Spleen (tissue), 11 donors: ENCODE measurements at regions not wholly inside any gene's neighbourhood (a gene's known extent, or its start where the extent isn't known, plus 50 kb on each side); places are given as distances from the start of the nearest gene placed in this dataset.
"Not testable (repeated sequence)": the region's sequence is repeated elsewhere in the genome, so short reads cannot be mapped to it uniquely, and the experiment has no call there.

Source experiments
- DNase-seq: peaks from one replicate; pipeline ENCODE4 v3.0.0-alpha.2; 2020
- H3K27ac ChIP-seq, 8 donors: fragments of 200-600 bp; sonication (generic) in 7 of 8; 1 replicate in 4 of 8; 2 replicates in 4 of 8; pipeline versions ENCODE4 v1.5.0 to v1.8.0; 2016 to 2021; ENCODE audit warnings: inconsistent platforms in 4 of 8, mild to moderate bottlenecking in 4 of 8, moderate library complexity in 1 of 8
- H3K27me3 ChIP-seq, 7 donors: fragments of 200-600 bp; sonication (generic) in 6 of 7; replicated peaks in 1 of 7; 1 replicate in 4 of 7; 2 replicates in 3 of 7; pipeline versions ENCODE4 v1.5.0 to v1.8.0; 2016 to 2021; ENCODE audit warnings: inconsistent platforms in 3 of 7, mild to moderate bottlenecking in 1 of 7
- H3K36me3 ChIP-seq, 6 donors: fragments of 200-600 bp; sonication (generic) in 5 of 6; 1 replicate in 4 of 6; 2 replicates in 2 of 6; pipeline versions ENCODE4 v1.5.0 to v1.8.0; 2016 to 2021; ENCODE audit warnings: inconsistent platforms in 2 of 6
- H3K4me1 ChIP-seq, 6 donors: fragments of 200-600 bp; sonication (generic) in 5 of 6; 1 replicate in 3 of 6; 2 replicates in 3 of 6; pipeline versions ENCODE4 v1.5.0 to v1.8.0; 2016 to 2021; ENCODE audit warnings: inconsistent platforms in 3 of 6
- H3K4me3 ChIP-seq, 8 donors: fragments of 200-600 bp; sonication (generic) in 7 of 8; 1 replicate in 4 of 8; 2 replicates in 4 of 8; pipeline versions ENCODE4 v1.5.0 to v1.8.0; 2016 to 2021; ENCODE audit warnings: inconsistent platforms in 4 of 8, mild to moderate bottlenecking in 4 of 8, moderate library complexity in 2 of 8
- H3K9me3 ChIP-seq, 8 donors: fragments of 200-600 bp; sonication (generic) in 7 of 8; 1 replicate in 4 of 8; 2 replicates in 4 of 8; pipeline versions ENCODE4 v1.5.0 to v1.8.0; 2016 to 2021; ENCODE audit warnings: inconsistent platforms in 4 of 8
- POLR2A ChIP-seq, 3 donors: fragments of 450-650 bp; IDR thresholded peaks; one replicate each; pipeline ENCODE4 v1.5.1; 2017; ENCODE audit warnings: antibody characterized with exemption in 3 of 3, mild to moderate bottlenecking in 1 of 3
- POLR2AphosphoS5 ChIP-seq, 3 donors: sonication (generic); formaldehyde crosslinking; IDR thresholded peaks; one replicate each; pipeline ENCODE4 v1.5.1; 2017; ENCODE audit warnings: antibody characterized with exemption in 3 of 3
- WGBS, 5 donors: extraction: QIAGEN DNeasy Blood & Tissue Kit in 3 of 5; methylation state at CpG; one replicate each; pipeline versions ENCODE4 v1.1.5 to v1.1.7; 2013 to 2018; 5-methylcytosine and 5-hydroxymethylcytosine counted together
- intact Hi-C: fragments of 100-400 bp; cut with DNase I; formaldehyde crosslinking; loops from one replicate; pipeline ENCODE4 v1.15.0; 2023; ENCODE audit warnings: low total_unique reads
- TF ChIP-seq, protein P1 (sequence below), 11 experiments: fragments of 200-600 bp in 7 of 11; fragments of 450-650 bp in 4 of 11; sonication (generic) in 4 of 11; IDR thresholded peaks in 8 of 11; conservative IDR thresholded peaks in 3 of 11; 1 replicate in 7 of 11; 2 replicates in 4 of 11; pipeline versions ENCODE4 v1.4.0 to v1.8.0; 2016 to 2021; ENCODE audit warnings: antibody characterized with exemption in 11 of 11, inconsistent platforms in 4 of 11, mild to moderate bottlenecking in 1 of 11
- donor health status: healthy with polysubstance abuse.
- donor health status: DM: no; HTN: no; CAD: no; lungs with moderate emphysema.
- donor health status: DM: no; HTN: no; CAD: no.
- donor health status: Bipolar disorder and iron deficiency.
- donor health status: healthy.
- donor health status: DM: no; HTN: no; CAD: no.
- donor health status: DM: yes; HTN: yes; CAD: no.

DNA sequence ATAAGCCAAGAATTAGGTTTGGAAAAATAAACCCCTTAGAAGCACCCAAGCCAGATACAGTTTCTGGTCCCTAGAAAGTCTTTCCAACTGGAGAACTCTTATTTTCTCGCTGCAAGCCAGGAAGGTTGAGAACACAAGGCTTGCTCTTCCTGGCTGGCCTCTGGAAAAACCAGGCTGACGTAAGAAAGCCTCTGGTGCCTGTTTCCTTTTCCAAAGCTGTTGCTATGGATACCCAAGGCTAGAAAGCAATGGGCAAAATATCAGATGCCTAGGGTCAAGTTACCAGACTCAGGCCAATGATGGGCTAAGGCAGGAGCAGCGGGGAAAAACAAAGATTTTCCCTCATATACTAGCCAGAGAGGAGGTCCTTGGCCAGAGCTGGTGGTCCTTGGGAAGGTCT lies 281.6 kb downstream of the KLHL13 start:
- peaks cover 0 to 14% (median 0%) of the 10 kb centered on the region in 8 donors for H3K9me3 ChIP-seq
- H3K4me1 ChIP-seq, result no peaks in the 10 kb centered on the region
- TF ChIP-seq, protein P1, sequence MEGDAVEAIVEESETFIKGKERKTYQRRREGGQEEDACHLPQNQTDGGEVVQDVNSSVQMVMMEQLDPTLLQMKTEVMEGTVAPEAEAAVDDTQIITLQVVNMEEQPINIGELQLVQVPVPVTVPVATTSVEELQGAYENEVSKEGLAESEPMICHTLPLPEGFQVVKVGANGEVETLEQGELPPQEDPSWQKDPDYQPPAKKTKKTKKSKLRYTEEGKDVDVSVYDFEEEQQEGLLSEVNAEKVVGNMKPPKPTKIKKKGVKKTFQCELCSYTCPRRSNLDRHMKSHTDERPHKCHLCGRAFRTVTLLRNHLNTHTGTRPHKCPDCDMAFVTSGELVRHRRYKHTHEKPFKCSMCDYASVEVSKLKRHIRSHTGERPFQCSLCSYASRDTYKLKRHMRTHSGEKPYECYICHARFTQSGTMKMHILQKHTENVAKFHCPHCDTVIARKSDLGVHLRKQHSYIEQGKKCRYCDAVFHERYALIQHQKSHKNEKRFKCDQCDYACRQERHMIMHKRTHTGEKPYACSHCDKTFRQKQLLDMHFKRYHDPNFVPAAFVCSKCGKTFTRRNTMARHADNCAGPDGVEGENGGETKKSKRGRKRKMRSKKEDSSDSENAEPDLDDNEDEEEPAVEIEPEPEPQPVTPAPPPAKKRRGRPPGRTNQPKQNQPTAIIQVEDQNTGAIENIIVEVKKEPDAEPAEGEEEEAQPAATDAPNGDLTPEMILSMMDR (IDR thresholded peaks at IDR 0.05 in 8 of 11, conservative IDR thresholded peaks at IDR 0.05 in 3 of 11), result no peak
- TF ChIP-seq POLR2AphosphoS5 (IDR thresholded peaks at IDR 0.05), result no peak
- no peak for TF ChIP-seq POLR2A (IDR thresholded peaks at IDR 0.05)
- no peak overlapping the region for H3K27ac ChIP-seq
- H3K36me3 ChIP-seq, result no peaks in the 10 kb centered on the region
- intact Hi-C loops, result no loop called here
- 35 to 64% (median 54%) methylated on average over 3 of the region's 3 CpGs for WGBS, 5 donors
- DNase-seq, result no peak
- H3K4me3 ChIP-seq, result no peak overlapping the region
- no peaks in the 10 kb centered on the region for H3K27me3 ChIP-seq

DNA sequence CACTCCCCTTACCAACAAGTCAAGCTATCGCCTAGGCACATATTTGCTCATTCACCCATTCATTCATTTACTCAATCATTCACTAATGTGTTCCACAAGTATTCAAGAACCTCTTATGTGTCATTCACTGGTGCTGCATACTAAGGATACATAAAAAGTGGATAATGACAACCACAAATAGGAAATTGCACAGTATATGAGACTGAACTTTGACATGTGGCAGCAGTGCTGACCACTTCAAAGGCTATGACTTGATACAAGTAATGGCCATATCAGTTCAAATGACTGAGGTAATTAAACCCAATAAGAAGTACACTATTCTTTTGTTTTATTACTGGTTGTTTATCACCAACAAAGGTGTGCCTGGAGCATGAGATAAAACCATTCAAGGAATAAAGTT lies 282.5 kb downstream of the KLHL13 start:
- WGBS, 5 donors, result 78 to 100% (median 89%) methylated on average over 1 of the region's 1 CpG
- Histone ChIP-seq H3K4me1 (no peaks in the 10 kb centered on the region), H3K4me3 (no peak overlapping the region), H3K36me3 (no peaks in the 10 kb centered on the region), H3K27ac (no peak overlapping the region), H3K9me3 (peaks cover 0 to 14% (median 0%) of the 10 kb centered on the region in 8 donors), H3K27me3 (no peaks in the 10 kb centered on the region)
- TF ChIP-seq POLR2A (IDR thresholded peaks at IDR 0.05) (no peak), POLR2AphosphoS5 (IDR thresholded peaks at IDR 0.05) (no peak)
- TF ChIP-seq, protein P1 (IDR thresholded peaks at IDR 0.05 in 8 of 11, conservative IDR thresholded peaks at IDR 0.05 in 3 of 11), result no peak
- no peak for DNase-seq
- intact Hi-C loops, result no loop called here

DNA sequence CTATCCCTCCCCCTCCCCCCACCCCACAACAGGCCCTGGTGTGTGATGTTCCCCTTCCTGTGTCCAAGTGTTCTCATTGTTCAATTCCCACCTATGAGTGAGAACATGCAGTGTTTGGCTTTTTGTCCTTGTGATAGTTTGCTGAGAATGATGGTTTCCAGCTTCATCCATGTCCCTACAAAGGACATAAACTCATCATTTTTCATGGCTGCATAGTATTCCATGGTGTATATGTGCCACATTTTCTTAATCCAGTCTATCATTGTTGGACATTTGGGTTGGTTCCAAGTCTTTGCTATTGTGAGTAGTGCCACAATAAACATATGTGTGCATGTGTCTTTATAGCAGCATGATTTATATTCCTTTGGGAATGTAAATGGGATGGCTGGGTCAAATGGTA lies 295.1 kb downstream of the KLHL13 start:
- intact Hi-C loops, H3K27ac ChIP-seq: not testable (repeated sequence)
- H3K9me3 ChIP-seq, result peaks cover 0 to 23% (median 0%) of the 10 kb centered on the region in 8 donors

DNA sequence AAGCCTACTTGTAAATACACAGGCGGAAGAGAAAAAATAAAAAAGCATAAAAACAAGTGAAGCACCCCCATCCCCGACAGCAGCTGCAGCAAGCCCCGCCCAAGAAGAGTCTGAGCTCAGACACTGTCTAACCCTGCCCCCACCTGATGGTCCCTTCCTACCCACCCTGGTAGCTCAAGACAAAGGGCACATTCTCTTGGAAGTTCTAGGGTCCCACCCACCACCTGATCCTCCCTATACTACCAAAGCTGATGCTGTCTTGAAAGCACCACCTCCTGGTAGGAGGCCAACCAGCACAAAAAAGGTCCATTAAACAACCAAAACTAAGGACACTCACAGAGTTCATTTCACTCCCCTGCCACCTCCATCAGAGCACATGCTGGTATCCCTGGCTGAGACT lies 308.2 kb downstream of the KLHL13 start:
- Histone ChIP-seq H3K36me3 (no peaks in the 10 kb centered on the region), H3K27me3 (no peaks in the 10 kb centered on the region), H3K9me3 (peaks cover 0 to 15% (median 4%) of the 10 kb centered on the region in 8 donors), H3K27ac (no peak overlapping the region), H3K4me1 (no peaks in the 10 kb centered on the region), H3K4me3 (no peak overlapping the region)
- WGBS, 5 donors, result 73 to 93% (median 92%) methylated on average over 3 of the region's 3 CpGs
- DNase-seq, result no peak
- TF ChIP-seq POLR2A (IDR thresholded peaks at IDR 0.05), result no peak
- intact Hi-C loops, result no loop called here

More for the DNA sequence above, 295.1 kb downstream of the KLHL13 start:
- H3K36me3 ChIP-seq, H3K4me1 ChIP-seq, DNase-seq, H3K4me3 ChIP-seq, H3K27me3 ChIP-seq: not testable (repeated sequence)

DNA sequence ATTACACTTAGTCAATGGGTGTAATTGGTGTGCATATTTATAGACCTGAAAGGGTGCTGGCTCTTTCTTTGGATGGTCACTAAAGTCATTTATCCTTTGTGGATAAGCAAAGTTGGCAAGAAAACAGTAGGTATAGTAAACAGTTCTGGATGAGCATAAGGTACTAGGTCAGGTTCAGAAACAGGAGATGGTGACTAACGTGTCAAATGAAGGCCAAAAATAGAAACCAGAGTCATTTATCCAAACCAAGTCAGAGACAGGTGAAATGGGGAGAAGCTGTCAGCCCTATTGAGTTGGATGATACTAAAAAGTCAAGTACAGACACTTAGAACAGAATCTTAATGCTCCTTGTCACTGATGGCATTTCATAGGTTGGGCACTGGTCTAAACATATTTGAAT lies 313.1 kb downstream of the KLHL13 start:
- Histone ChIP-seq H3K27ac (no peak overlapping the region), H3K9me3 (peaks cover 0 to 1% (median 0%) of the 10 kb centered on the region in 8 donors), H3K27me3 (no peaks in the 10 kb centered on the region), H3K4me3 (no peak overlapping the region), H3K36me3 (no peaks in the 10 kb centered on the region), H3K4me1 (no peaks in the 10 kb centered on the region)
- TF ChIP-seq POLR2AphosphoS5 (IDR thresholded peaks at IDR 0.05) (no peak), POLR2A (IDR thresholded peaks at IDR 0.05) (no peak)
- TF ChIP-seq, protein P1 (IDR thresholded peaks at IDR 0.05 in 8 of 11, conservative IDR thresholded peaks at IDR 0.05 in 3 of 11), result no peak
- DNase-seq, result no peak
- WGBS, 5 donors, result 25 to 76% (median 55%) methylated on average over 1 of the region's 1 CpG
- intact Hi-C loops, result no loop called here
